Hematopoietic multipotent progenitor cell treated with erythropoietin and hydrocortisone succinate and interleukin-3 and kit ligand, for 4 days (in vitro differentiated cells): ENCODE measurements at regions not wholly inside any gene's neighbourhood (a gene's known extent, or its start where the extent isn't known, plus 50 kb on each side); places are given as distances from the start of the nearest gene placed in this dataset.

Experiments used
- DNase-seq: peaks from one replicate; pipeline ENCODE4 v3.0.0-alpha.2; 2015

DNA sequence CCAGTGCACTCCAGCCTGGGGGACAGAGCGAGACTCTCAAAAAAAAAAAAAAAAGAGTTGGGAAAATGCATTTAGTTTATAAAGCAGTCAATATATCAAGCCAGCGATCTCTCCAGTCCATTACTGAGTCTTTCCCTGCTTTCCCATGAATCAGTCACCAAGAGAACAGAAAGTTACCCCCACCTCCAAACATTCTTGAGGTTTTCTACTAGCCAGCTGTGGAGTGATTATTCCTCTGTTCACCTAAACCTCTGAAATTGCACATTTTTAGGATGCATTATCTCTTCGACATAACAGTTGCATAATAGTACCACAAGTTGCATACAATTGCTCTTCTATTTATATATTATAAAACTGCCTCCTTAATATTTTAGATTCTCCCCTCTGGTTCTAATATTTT is 134.8 kb upstream of the DIO3 start:
- no peak for DNase-seq

DNA sequence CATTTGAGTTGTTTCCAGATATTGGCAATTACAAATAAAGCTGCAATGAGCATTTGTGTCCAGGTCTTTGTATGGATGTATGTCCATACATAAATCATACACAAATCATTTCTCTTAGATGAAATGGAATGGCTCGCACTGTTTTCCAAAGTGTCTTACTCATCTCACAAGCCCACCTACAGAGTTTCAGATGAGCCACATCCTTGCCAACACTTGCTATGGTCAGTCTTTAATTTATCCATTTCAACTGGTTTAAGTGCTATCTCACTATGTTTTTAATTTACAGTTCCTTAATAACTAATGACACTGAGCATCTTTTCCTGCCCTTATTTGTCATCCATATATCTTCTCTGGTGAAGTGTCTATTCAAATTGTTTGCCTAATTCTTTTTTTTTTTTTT is 132.9 kb upstream of the DIO3 start:
- no peak for DNase-seq

DNA sequence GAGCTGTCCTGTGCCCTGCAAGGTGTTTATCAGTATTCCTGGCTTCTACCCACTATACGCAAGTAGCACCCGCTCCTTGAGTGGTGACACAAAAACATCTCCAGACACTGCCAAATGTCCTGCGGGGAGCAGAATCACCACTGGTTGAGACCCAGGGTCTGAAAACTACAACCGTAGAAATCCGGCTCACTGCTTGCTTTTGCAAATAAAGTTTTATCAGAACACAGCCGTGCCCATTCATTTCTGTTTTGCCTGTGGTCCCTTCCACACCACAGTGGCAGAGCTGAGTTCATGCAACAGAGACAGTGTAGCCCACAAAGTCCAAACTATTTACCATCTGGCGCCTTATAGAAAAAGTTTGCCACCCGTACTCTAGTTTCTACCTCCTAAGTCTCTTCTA is 125.7 kb upstream of the DIO3 start:
- DNase-seq: no peak

DNA sequence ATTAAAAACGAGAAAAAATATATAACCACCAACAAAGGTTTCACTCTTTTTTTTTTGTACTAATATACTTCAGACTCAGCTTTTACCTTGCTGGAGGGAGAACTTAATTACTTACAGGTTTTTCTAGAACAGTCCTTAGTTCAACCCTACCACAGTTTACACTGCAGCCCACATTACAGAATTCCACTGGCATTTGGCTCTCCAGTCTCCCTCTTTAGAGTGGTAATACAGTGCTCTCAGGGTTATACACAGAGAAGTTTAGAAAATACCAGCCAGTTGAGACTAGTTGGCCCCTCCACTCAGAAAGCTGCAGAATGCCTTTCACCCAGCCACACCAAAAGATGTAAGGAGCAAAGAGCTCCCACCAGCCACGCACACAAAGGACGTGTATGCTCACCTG is 122.3 kb upstream of the DIO3 start:
- no peak for DNase-seq

DNA sequence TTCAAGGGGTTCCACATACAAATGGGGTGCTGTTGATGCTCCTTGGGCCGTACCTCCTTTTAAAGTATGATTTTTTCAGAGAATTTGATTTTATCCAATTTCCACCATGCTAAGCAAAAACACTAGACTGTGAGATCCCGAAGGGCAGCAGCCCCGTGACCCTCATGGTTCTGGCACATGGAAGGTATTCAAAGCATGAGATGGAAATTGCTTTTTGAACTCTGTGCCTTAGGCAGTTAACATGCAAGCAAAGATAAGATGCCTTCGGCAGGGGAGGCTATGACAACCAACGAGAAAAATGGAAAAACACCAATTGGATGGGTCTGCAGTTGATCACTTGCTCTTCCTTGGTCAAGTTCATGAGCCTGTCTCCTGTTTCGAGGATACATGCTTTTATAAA is 120.8 kb upstream of the DIO3 start:
- no peak for DNase-seq

DNA sequence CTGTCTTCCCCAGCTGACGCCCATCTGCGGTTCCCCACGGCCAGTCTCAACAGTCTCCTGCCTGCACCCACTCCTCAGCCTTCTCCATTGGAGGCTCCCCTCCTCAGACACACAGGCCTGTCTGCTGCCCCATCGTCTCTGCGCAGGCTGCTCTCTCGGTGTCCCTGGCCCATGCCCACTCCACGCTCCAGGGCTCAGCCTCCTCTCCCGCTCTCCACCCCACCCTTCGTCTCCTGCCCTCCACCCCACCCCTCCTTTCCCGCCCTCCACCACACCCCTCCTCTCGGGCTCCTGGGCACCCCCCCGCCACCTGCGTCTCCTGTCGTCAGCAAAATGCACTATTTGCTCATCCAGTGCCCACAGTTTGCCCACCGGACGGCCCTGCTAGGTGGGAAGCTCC is 119.6 kb upstream of the DIO3 start:
- DNase-seq: no peak

DNA sequence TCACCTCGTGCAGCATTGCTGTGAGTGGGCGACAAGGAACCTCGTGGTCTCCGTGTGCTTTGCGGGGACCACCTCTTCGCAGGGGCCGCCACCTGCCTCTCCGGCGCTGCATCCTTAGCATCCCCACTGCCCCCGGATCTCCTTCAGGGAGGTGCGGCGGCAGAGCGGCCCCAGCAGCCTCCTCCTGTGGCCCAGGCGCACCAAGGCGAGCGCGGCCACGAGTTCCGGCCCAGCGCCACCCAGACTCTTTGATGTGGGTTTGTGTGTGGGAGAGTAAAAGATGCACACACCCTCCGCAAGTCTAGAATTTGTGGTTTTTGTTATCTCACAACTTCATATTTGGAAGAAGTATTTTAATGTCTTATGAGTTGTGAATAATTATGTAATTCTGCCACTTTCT is 118.8 kb upstream of the DIO3 start:
- peak; percentile 74 for DNase-seq

DNA sequence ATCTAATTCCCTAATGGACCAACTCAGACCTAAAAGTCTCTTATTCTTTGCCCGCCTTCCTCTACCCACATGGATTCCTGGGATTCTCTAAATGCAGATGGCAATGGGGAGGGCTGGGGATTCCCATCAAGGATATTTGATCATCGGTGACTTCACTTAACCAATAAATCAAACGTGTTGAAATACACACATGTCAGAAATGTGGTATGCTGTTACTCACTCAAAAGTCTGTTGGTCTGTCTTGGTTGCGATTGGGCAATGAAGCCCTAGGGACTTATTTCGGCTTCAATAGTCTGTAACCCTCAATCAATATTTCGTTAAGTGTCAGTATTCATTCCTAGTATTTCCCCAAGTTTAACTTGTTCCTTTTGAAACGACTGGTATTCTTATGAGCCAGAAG is 117.2 kb upstream of the DIO3 start:
- no peak for DNase-seq

DNA sequence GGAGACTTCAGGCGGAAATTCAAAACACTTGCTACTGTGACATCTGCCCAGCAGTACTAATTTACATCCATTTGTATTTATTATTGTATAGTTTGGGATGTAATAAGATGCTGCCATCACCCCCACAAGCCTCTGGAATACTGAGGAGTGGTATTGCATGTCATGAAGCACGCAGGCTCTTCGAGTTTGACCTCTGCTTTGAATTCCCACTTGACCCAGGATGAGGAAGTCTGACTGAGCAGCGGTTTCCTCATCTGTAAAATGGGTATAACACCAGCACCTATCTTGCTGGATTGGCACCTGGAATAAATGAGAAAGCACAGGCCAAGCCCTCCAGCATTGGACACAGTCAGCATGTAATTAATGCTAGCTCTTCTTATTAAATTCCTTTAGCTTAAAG is 116.0 kb upstream of the DIO3 start:
- DNase-seq: no peak

DNA sequence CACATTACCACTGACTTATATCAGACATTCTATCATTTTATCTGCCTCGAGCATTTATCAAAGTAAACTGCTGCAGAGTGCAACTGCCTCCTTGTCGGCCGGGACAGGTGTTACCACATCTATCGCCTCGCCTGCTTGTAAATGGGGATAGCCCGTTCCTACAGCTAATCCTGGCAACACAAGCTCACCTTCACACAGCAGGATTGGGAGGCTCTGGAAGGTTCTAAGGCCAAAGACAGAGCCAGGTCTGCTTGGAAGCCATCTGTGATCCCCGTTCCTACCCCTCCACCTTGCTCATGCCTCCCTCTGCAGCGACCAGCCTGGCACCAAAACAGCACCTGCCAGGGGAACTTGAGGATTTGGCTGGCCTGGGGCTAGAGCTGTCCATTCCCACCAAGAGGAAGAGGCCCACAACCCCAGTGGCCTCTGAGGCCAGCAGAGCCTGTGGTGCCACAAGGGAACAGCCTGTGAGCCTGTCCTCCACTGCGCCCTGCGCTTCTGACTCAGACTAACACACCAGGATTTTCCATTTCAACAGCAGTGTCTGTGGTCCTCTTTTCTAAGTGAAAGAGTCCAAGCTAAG is 114.8 kb upstream of the DIO3 start:
- no peak for DNase-seq

DNA sequence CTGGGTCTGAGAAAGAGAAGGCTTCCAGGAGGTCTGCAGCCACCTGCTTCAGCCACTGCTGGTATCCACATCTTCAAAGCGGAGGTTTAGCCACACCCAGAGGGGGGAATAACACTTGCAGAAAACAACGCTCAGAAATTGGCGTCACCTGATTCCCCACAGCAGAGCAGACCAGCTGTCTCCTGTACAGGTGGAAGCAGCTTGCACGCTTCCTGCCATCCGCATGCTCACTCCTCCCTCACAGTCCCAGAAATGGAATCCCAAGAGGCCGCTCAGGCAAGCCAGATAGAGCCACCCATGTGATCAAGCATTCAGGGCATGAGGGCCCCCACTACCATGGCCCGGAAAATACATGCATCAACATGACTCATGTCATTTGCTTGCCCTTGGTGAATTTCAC is 112.2 kb upstream of the DIO3 start:
- DNase-seq: no peak

DNA sequence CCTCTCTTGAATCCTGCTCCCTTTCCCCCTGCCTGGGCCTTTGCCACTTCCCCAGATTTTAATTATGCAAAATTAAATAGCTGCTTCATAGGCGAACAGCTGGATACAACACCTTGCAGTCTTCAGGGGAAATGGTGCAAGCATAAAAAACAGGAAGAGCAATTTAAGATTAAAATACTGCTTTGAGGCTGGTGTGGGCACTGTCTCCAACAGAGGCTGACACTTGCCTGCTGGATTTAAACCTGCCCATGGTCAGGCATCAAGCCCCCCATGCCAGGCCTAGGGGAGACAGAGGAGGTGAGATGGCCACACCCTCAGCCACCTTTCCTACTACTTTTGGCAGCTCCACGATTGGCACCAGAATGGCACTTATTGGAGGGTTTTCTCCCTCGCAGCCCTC is 110.1 kb upstream of the DIO3 start:
- peak; percentile 15 for DNase-seq

DNA sequence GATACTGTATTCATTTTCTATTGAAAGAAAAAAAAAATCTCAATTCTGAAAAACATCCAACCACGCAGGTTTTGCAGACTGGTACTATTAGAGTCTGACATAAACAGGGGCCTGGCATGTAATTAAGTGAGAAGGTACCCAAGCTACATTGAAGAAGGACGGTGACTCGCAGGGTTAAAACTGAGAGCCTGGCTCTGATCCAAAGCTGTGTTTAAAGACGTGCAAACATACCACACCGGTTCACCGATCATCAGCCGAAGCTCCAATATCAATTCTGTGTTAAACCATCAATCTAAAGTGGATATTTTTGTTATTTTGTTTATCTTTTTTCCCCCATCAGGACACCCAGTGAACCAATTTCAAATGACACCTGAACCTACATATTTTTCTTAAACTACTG is 108.1 kb upstream of the DIO3 start:
- DNase-seq: no peak

DNA sequence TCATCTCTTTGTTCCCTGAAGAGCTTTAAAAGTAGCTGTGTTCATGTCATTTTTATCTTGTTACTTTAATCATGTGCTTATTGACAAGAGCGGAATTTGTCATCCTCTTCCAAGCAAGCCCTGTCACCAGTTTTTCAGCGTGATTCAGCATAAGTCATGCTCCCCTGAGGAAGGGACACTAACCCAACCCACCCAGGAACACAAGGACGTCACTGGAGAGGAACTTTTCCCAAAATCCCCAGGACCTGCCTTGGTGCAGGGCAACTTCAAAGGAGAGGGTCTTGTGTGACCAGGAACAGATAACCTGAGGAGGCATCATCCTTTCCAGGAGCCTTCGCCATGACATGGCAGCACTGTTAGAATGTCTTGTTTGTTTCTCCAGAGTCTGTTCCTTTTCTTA is 107.1 kb upstream of the DIO3 start:
- no peak for DNase-seq

DNA sequence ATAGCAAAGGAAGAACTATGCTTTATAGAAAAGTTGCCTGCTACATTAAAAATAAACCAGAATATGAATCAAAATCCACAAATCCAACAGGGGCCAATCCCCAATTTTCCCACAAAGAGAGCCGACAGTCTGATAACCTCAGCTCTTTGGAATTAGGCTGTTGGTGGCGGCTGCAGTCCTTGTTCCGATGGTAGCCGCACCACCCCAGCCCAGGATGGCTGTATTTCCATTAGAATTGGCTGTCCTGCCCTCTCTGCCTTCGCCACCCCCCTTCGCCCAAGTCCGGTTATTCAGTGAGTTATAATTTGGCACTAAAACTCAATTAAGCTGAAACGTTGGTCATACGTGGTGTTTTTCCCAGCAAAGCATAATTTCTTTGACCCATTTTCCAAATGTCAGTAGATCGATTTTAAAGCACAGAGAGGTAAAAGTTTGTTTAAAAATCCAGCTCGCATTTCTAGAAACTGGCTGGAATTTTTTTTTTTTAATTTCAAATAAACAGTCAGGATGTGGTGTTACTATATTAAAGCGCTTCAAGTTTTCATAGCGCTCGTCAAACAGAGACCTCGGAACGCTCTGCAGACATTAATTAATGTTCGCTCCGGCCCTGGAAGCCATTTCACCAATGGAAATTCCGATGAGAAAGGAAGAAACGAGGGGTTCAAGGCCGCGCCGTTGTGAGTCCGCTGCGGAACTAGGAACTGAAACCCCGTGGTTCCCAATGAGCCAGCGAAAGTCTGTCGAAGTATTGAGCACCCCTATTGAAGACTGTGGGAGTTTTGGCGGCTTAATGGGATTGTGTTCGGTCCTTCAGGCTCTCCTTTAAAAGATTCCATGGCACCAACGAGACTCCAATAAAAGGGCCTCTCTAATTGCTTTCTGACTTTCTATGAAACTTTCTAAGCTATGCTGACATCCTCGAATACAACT is 104.8 kb upstream of the DIO3 start:
- no peak for DNase-seq

DNA sequence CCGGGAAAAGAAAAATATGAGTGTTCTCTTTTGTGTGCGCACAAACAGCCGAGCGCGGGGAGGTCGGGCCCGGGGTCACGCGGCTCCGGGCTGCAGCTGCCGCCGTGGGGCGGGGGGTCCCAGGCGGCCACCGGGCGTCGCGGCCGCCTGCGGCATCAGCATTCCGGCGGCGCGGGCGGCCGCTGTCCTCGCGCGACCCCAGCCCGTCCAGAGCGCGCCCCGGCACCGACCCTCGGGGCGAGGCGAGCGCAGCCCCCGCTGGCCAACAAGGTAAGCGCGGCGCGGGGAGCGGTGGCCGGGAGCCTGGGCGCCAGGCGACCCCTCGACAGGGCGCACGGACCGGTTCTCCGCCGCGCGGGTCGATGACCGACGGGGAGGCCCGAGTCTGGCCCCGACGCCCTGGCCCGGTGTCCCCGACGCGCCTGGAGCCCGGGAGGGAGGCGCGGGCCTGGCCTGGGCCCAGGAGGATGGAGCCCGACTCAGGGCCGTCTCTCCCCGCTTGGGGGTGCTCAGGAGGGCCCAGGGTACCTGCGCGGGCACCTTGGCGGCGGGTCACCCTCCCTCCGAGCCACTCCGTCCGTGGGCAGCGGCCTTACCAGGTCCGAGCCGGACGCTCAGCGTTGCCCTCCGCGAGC is 103.9 kb upstream of the DIO3 start:
- no peak for DNase-seq

DNA sequence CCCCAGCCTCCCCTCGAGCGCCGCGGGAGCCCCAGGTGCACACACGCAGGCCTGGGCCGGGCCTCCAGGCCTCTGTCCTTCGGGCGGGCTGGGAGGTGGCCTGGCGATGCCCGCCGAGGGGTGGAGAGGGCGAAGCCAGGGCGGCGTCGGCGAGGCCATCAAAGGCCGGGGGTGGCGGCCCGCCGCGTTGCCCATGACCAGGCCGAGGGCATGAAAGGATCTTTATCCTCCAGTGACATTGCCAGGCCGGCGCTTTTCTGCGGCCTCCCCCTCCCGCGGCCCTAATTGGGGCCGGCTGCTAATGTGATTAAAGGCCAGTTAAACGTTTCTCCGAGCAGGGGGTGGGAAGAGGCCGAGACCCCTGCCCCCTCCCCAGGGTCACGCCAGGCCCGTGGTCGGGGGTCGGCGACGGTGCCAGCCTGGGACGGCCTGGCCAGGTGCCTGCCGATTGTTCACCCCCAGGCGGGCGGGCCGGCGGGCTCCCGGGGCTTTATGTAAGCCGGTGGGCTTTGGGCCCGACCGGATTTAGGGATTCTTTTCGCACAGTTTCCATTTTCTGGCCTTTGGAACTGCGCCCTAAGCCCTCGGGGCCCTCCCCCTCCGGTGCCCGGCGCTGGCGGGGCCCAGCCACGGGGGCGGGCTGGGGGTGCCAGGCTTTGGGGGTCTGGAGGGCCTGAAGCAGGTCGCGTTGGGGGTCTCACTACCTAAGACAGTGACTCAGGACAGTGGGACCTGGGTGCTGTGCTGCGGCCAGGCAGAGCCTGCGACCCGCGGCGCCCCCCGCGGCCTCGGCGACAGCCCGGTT is 103.2 kb upstream of the DIO3 start:
- no peak for DNase-seq

DNA sequence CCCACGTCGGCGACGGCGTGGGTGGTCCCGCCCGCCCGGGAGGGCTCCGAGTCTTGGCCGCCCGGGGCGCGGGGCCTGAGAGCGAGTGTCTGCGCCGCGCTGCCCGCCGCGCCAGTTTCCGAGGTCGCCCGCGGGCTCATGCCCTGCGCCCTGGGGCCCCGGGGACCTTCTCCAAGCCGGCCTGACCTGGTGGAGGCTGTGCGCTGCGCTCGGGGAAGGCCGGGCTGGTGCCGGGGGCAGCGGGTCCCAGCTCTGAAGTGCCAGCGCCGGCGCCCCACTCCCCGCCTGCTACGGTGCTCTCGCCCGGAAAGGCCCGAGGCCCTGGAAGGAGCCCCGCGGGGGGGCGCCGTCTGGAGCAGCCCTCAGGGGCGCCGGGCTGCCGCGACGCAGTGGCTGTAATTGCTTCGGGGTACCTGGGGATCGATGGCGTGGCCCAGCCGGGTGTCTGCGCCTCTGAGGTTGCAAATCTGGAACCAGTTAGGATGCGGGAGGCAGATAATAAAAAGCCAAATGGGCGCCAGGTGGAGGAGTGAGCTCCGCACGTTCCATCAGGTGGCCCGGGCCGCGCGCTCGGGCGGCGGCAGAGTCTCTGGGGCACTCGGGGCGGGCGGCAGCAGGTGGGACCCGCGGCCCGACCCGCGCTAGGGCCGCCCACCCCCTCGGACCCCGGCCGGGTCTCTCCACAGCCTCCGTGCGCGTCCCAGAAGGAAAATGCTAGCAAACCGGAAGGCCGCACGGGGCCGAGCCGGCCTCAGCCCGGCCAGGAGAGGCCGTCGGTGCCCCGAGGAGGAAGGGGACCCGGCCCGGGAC is 102.3 kb upstream of the DIO3 start:
- no peak for DNase-seq

DNA sequence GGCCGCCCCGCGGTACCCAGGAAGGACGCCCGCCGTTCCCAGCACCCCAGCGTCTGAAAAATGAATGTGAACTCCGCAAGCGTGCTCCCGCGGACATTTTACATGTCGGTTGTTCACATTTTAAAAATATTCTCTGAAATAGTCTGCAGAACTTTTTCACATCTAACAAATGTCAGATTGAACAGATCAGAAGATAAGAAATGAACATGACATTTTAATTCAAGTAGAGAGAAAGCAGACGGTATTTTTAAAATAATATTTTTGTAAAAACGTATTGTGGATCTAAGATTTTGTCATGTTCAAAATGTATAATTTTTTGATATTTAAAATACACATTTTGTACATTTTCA is 101.8 kb upstream of the DIO3 start:
- no peak for DNase-seq

DNA sequence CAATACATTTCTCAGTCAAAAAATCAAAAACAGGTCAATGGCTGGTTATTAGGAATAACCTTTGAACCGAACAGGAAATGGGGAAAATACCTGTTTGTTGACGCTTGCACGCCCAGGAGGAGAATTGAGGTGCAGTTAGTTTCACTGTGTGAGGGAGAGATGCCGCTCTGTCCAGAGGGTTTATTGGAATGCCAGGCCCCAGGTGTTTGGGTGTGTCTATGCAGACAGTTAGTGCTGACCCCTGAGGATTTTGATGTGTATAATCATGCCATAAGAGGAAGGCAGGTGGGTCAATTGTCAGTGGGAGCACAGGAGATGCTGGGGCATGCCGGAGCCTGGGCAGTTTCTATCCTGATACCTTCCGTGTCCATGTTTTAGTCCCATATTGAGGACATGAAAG is 100.8 kb upstream of the DIO3 start:
- no peak for DNase-seq

DNA sequence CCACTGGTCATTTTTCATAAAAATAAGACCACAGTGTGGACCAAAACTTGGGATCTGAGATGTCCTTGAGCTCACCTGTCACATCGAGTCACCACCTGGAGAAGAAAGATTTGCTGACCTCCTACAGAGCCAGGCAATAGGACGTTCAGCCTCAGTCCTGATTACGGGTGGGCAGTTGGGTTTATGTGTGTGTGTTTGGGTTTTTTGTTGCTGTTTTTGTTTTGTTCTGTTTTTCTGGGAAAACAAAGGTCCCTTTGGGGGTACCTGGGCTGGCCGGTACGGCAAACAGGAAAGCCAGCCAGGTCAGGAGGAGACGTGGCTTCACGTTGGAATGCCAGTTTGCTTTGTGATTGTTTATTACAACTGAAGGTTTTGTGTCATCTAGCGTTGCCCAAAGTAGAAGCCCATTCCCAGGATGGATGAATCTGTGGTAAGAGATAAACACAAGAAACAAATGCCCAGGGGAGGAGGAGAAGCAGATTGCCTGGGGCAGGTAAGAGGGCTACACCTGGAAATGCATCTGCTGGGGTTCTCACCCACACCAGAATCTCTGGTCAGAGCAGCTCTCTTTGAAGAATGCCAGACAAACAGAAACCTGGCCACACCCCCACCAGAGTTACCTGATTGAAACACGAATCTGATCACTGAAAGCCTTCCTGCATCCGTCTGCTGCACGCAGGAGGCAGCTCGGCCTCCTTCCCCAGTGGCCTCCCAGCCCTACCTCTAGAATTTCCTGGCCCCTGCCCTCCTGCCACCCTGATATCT is 100.1 kb upstream of the DIO3 start:
- no peak for DNase-seq

DNA sequence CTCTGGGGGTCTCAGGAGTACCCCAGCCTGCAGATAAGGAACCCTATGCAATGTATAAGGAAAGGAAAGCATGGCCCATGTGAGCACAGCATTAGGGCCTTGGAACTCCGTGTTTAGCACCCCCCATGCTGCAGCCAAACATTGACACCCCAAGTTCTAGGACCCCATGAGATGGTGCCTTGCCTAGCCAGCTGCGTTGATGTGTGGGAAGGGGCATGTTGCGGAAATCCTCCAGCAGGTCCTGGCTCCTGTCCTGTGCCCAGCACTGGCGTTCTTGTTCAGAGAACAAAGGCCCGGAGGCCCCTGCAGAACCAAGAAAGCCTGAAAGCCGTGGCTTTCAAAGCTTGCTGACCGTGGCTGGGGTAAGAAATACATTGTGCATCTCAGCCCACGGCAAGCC is 99.4 kb upstream of the DIO3 start:
- no peak for DNase-seq
